ENCODE measurements at regions not wholly inside any gene's neighbourhood (a gene's known extent, or its start where the extent isn't known, plus 50 kb on each side); places are given as distances from the start of the nearest gene placed in this dataset.

DNA sequence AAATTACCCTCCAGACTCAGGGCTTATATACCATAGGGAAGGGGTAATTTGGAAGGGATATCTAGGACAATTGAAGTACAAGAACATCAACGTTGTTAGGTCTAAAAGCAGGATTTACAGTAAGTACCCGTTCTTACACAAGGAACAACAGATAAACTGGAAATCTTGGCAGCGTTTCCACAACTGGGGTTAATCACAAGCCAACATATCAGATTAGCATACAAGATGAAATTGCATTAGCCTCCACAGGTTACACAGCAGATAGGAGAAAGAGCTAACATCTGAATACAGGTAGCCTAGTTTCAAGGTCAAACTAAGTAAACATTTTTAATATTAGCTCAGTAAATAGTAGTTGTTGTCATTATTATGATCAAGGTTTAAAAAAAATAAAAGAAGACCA, 1214.0 kb upstream of the PCDH20 start:
- no peak for DNase-seq

- no peak for DNase-seq
Observed at GRCh38 chr13:62627226-62627625, 1211.6 kb upstream of the PCDH20 start.

DNA sequence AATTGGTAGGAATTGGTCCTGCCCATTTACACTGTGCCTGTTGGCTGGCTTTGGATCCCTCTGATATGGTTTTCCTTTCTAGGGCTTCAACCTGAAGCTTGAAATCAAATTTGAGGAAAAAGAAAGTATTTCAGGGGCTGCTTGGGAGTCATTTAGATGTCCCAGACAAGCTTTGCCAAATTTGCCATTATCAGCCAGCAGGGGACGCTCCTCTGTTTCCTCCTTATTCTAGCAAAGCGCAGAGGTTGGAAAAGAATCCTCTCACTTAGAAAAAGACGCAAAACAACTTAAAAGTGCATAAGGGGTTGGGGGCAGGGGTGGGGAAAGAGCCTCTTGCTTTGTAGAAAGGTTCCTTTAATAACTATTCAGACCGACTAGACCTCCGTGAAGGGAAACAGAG, 1211.1 kb upstream of the PCDH20 start:
- DNase-seq, result no peak

DNA sequence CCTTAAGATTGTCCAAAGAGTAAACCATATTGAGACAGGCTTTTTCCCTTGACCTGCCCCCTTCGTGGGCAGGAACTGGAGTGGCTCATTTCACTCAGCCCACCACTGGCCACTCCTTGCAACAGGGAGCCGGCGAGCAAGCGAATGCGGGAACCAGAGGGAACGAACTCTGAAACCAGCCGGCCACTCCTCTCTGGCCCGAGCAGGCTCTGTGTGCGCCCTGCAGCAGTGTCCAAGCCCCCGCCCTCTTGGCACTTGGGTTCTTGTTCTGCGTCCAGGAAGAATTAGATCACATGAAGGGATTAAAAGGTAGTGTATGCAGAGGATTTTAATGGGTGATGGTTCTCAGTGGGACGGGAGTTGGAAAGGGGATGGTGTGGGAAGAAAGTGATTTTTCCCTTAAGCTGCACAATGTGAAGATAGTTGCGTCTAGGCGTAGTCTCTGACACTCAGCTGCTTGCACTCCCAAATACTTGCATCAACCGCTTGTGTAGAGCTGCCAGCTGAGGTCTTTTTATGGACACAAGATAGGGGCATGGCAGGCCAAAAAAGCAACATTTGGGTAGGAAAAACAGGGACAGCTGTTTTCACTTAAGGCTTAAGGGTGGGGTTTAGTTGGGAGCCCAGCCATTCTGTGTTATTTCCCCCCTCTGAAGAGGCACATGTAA, 1209.7 kb upstream of the PCDH20 start:
- no peak for DNase-seq

DNA sequence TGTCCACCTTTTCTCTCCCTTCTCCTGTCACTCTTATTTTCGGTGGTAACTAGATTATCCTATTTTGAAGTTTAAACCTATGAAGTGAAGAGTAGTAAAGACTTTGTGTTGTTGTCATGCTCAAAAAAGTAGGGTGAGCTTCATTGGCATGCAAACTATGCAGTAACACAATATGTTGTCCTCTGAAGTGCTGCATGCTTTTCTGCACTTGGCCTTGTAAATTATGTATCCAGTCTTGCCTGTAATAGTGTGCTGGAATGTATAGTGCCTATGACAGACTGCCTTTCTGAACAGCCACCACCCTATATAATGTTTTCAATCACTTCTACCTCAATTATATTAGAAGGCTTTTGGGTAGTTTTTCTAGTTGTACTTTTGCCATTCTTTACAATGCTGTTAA, 1198.2 kb upstream of the PCDH20 start:
- no peak for DNase-seq

DNA sequence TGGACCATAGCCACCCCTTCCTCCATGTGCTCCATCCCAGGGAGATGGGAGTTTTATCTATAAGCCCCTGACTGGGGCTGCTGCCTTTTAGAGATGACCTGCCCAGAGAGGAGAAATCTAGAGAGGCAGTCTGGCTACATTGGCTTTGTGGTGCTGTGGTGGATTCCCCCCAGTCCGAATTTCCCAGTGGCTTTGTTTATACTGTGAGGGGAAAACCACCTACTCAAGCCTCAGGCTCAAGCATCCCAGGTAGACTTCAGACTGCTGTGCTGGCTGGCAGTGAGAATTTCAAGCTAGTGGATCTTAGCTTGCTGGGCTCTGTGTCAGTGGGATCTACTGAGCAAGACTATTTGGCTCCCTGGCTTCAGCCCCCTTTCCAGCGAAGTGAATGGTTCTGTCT, 1195.7 kb upstream of the PCDH20 start:
- DNase-seq, result no peak

GRCh38 chr13:62598708-62599107, 1183.1 kb upstream of the PCDH20 start:
- DNase-seq, result no peak

- no peak for DNase-seq
Observed at GRCh38 chr13:62595976-62596375, 1180.3 kb upstream of the PCDH20 start.

DNA sequence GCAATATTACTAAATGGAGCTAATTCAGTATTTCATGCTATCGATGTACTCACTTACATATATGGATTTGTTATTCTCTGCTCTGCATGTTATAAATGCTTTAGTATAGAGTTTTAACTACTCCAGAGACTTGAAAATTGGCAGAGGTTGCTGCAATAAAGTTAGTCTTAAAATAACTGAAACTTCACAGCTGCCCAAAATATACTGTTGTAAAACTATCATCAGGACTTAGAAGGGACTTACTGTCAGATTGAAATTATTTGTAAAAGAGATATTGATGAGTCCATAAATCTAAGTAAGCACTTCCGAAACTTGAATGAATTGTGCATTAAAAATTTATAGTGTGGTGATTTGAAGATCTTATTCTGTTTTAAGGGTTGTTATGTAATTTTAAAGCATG, 1178.2 kb upstream of the PCDH20 start:
- no peak for DNase-seq

GRCh38 chr13:62583466-62583865, 1167.8 kb upstream of the PCDH20 start:
- no peak for DNase-seq

- no peak for DNase-seq
Observed at GRCh38 chr13:62578402-62578801, 1162.8 kb upstream of the PCDH20 start.

- no peak for DNase-seq
Observed at GRCh38 chr13:62564770-62565169, 1149.1 kb upstream of the PCDH20 start.

DNA sequence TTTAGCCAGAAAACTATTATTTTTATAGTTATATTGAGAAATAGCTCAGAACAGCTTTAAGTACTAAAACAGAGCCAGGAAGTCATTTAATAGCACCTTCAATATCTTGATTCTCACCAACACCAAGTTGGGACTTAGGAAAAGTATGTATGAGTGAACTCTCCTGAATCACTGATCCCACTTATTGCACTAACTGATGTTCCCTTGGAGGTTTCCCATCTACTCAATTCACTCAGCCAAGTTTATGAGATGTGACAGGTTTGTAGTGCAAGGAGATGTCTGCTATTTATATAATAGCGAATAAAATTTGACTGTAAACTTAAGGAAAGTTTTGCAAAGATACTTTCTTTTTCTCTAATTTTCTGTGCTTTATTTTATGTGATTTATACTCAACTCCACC, 1147.6 kb upstream of the PCDH20 start:
- DNase-seq, result no peak

DNA sequence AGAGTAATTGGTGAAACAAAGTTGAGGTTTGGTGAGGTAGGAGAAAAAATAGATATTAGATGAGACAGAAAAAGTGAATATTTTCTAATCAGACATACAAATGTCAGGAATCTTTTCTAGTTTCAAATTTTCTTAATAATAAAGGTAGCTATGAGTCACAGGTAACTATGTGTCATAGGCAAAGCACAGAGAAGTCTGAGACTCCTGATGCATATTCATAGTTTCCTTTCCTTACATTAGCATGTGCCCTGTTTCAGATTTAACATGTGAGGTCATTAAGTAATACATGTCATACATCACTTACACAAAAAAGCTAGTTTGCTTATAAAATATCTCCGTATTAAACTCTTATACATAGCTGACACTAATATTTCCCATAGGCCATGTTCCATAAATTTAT, 1141.3 kb upstream of the PCDH20 start:
- DNase-seq, result no peak

- no peak for DNase-seq
Observed at GRCh38 chr13:62551588-62551987, 1135.9 kb upstream of the PCDH20 start.

DNA sequence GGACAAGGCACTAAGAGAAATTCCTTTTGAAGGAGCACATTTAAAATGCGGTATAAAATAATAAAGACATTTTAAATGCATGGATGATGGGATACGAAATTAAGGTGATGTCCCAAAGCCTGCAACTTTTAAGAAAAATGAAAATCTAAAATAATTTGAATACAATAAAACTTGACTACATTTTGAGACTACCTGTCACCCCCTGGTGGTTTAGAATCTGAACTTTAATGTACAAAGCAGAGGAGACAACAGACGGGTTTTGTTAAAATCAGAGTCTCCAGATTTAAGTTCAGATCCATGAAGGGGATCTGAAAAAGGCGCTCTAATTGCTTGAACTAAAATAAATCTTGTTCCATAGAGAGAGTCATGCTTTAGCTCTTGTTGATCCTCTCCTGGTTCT, 1129.3 kb upstream of the PCDH20 start:
- no peak for DNase-seq

- no peak for DNase-seq
Observed at GRCh38 chr13:62537593-62537992, 1121.9 kb upstream of the PCDH20 start.

GRCh38 chr13:62525652-62526051, 1110.0 kb upstream of the PCDH20 start:
- no peak for DNase-seq

- no peak for DNase-seq
Observed at GRCh38 chr13:62524498-62524897, 1108.8 kb upstream of the PCDH20 start.

GRCh38 chr13:62524061-62524460, 1108.4 kb upstream of the PCDH20 start:
- DNase-seq, result no peak

DNA sequence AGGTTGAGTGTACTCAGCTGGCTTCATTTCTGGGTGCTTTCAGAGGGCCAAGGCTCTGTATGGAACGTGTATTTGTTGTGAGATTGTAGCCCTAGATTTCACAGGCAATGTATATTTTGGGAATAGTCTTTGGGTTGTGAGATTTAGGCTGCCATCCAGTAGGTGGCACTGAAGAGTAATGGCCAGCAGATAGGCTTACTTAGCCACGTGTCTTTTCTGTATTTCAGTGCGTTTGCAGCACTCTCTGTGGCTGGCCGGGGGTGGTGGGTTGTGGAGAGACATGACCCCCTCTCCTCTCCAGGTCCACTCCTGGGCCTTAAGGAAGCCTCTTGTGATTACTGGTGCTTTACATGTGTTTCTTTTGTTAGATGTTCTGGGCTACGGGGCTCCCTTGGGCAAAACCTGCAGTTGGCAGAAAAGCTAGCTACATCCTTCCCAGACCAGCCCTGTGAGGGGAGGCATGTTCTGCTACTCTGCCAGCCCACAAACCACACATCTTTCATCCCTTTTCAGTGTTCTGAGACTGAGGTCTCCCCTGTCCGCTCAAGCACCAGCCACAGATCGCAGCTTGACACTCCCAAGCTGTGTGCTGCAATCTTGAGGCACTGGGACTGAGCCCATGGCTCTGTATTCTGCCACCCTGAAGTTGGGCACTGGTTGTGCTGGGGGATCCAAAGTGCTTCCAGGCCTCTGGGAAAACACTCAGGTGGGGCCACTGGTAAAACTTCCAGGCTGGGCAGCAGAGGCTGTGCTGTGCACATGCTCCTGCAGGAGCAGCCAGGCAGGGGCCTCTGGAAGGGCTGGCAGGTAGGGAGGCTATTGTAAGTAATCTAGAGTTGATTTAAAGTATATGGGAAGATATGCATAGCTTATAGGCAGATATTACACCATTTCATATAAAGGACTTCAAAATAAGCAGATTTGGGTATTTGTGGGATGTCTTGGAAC, 1096.8 kb upstream of the PCDH20 start:
- no peak for DNase-seq

DNA sequence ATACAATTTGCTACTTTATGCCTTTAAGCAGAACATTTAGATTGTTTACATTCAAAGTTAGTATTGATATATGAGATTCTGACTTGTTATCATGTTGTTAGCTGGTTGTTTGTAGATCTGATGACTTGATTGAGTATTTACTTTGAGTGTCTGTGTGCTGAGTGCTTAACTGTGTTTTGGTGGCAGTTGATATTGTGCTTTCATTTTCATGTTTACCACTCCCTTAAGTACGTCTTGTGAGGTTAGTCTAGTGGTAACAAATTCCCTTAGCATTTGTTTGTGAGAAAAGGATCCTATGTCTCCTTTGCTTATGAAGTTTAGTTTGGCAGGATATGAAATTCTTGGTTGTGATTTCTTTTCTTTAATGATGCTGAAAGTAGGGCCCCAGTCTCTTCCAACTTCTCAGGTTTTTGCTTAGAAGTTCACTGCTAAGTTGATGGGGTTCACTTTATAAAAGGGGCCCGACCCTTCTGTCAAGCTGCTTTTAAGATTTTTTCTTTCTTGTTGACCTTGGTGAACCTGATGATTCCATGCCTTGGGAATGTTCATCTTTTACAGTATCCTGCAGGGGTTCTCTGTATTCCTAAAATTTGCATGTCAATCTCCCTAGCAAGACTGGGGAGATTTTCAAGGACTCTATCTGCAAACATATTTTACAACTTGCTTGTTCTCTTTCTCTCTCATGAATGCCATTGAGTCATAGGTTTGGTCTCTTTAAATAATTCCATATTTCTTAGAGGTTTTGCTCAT, 1095.4 kb upstream of the PCDH20 start:
- no peak for DNase-seq

- DNase-seq, result no peak
Observed at GRCh38 chr13:62502588-62502987, 1086.9 kb upstream of the PCDH20 start.

DNA sequence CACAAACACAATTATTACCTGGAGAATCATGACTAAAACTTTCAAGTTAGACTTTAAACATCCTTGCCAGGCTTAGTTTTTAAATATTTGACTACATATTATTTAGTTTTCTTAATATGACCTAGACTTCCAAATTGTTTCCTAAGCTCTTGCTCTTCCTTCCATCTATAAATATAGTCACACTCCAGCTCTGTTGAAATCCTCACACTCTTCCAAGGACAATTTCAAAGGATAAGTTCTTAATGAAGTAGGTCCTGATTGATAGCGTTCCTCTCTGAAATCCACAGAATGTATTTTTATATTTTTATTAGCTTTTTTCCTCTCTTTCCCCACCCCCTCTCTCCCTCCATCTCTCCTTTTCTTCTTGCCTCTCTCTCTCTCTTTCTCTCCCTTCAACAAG, 1074.1 kb upstream of the PCDH20 start:
- no peak for DNase-seq

Measured in NCI-H1694 (cell line).